HT1080 (cell line): ENCODE measurements at regions not wholly inside any gene's neighbourhood (a gene's known extent, or its start where the extent isn't known, plus 50 kb on each side); places are given as distances from the start of the nearest gene placed in this dataset.
A peak's percentile ranks its signal among the peaks of the same experiment; 100 is the strongest.
"Not testable (repeated sequence)": the region's sequence is repeated elsewhere in the genome, so short reads cannot be mapped to it uniquely, and the experiment has no call there.

Experiments
- DNase-seq: peaks from one replicate; pipeline ENCODE4 v3.0.0-alpha.2; 2015; ENCODE audit warnings: low read depth

DNA sequence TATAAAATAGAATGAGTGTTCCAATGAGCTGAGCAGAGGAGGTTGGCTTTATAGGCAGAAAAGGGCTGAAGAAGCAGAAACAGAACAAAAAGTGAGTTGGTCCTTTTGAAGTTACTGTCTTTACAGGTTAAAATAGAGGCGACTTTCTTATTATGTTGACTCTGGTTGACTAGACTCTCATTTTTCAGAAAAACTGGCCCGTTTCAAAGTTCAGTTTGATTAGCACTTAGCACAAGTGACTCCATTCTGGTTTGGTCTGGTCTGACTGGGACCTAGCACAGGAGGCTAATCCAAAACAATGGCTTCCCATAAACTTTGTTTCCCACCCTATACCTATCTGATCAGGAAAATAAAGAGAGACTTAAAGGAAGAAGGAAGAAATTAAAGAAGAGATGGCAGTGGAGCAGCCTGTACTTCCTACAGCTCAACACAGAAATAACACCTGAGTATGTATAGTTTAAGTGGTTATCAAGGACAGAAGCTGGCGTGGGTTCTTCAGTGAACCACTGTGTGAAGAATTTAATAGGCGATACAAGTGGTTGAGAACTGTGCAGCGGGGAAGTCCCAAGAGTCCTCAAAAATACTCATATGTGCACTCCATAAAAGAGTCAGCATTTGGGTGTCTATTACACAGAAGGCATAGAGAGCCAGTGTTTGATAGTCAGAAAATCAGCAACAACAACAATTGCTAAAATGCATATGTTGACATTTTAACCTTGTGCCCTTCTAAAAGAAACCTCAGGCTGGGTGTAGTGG, 554.8 kb upstream of the HTR2C start:
- no peak for DNase-seq

DNA sequence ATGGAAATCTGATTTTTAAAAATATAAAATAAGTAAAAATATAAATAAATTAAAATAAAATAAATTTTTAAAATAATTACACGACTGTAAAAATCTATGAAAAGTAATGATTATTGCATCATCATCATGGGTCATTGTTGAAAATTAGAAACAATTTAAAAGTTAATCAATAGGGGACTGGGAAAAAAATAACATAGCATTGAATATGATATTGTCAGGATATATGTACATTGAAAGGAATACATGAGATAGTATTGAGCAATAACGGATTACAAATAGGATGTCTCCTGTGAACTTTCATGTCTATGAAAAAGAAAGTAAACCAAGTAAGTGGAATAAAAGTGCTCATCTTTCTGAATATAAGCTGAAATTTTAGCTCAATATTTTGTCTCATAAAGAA, 566.8 kb upstream of the HTR2C start:
- DNase-seq = no peak

- DNase-seq = no peak
These were observed 567.9 kb upstream of the HTR2C start for GRCh38 chrX:114015966-114016365.

DNA sequence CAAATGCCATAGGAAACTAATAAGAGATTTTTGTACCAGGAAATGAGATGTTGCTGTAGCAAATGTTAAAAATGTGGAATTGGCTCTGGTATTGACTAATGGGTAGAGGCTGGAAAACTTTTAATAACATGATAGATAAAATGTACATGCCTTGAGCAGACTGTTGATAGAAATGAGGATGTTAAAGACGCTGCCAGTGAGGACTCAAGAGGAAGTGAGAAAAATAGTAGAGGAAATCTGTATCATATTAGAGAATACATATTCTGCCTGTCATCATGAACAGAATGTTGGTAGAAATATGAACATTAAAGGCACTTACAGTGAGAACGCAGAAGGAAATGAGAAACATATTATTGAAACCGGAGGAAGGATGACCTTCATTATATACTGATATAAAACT, 577.2 kb upstream of the HTR2C start:
- DNase-seq = no peak

DNA sequence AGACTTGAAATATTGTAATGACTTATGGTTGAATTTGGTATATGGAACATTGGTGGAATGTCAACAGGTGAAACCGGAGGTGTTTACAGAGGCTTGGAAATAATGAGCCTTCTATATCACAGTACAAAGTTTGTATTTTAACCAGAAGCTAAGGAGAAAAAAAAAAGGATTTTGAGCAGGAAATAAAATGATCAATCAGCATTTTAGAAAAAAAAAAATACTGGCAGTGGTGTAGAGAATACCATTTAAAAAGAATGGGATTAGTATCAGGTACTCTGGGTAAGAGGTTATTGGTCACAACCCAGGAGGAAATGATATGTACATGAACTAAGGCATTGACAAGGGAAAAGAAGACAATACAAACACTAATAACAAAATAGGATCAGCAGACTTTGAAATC, 587.1 kb upstream of the HTR2C start:
- DNase-seq = no peak

GRCh38 chrX:113991720-113992119, 592.2 kb upstream of the HTR2C start:
- DNase-seq = not testable (repeated sequence)

- DNase-seq = not testable (repeated sequence)
These were observed 593.2 kb upstream of the HTR2C start for GRCh38 chrX:113990669-113991068.

DNA sequence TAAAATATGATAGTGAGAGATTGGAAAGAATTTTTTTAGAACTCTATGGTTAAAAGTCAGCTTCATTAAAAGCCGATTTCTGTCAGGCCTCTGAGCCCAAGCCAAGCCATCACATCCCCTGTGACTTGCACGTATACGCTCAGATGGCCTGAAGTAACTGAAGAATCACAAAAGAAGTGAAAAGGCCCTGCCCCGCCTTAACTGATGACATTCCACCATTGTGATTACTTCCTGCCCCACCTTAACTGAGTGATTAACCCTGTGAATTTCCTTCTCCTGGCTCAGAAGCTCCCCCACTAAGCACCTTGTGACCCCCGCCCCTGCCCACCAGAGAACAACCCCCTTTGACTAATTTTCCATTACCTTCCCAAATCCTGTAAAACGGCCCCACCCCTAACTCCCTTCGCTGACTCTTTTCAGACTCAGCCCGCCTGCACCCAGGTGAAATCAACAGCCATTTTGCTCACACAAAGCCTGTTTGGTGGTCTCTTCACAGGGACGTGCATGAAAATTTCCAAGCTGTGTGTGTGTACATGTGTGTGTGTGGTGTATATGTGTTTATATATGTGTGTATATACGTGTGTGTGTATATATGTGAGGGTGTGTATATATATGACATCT, 595.5 kb upstream of the HTR2C start:
- DNase-seq = not testable (repeated sequence)

- no peak for DNase-seq
These were observed 597.5 kb upstream of the HTR2C start for GRCh38 chrX:113986427-113986826.

GRCh38 chrX:113982766-113983165, 601.1 kb upstream of the HTR2C start:
- no peak for DNase-seq

DNA sequence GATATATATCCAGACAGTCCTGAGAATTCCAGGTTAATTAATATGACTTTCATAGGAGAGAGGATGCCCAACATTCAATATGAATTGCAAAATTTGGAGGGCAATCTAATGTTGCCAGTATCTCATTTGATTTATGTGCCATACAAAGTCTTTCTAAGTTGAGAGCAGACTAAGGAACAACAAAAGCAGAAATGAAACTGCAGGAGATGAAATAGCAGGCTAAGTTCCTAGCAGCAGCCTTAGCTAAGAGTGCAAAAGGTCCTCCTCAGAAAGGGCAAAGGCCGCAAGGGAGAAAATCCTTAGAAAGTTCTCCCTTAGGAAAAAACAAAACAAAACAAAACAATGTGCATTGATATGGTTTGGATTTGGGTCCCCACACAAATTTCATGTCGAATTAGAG, 602.9 kb upstream of the HTR2C start:
- no peak for DNase-seq

GRCh38 chrX:113977887-113978286, 606.0 kb upstream of the HTR2C start:
- DNase-seq = no peak

DNA sequence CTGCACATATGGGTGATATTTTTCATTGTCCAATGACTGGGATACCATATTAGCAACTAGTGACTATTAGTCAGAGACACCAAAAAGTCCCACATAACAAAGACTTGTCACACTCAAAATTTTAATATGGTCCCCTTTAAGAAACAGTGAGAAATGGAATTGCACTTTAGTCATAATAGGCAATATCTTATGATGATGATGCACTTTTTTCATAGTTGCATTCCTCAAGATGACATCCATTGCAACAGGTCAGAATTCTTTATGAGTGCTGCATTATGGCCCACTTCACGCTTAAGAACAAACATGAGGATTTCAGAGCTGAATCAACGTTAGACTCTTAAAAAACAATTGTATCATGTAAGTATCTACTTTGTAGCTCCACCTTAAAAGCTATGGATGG, 608.4 kb upstream of the HTR2C start:
- DNase-seq = no peak

DNA sequence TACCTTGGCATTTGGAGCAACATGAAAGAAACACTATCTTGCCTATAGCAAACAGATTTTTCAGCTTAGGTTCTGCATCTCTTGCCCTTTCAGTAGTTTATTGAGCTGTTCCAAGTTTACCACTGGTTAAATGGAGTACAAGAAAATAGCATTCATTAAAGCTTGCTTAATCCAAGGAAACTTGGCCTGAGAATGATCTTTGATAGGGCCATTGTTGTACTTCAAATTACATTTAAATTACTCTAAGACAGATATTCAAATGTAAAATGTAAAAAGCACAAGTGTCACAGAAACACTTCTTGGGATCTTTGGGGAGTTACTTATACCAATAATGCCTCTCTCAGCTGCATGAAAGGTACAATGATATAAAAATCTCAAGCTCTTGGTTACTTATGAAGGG, 609.0 kb upstream of the HTR2C start:
- DNase-seq = no peak

- no peak for DNase-seq
These were observed 610.2 kb upstream of the HTR2C start for GRCh38 chrX:113973706-113974105.

- DNase-seq = no peak
These were observed 617.1 kb upstream of the HTR2C start for GRCh38 chrX:113966791-113967190.

- no peak for DNase-seq
These were observed 621.5 kb upstream of the HTR2C start for GRCh38 chrX:113962343-113962742.

- DNase-seq = peak; percentile 0
These were observed 623.8 kb upstream of the HTR2C start for GRCh38 chrX:113959912-113960626.

- no peak for DNase-seq
These were observed 627.0 kb upstream of the HTR2C start for GRCh38 chrX:113956936-113957335.

DNA sequence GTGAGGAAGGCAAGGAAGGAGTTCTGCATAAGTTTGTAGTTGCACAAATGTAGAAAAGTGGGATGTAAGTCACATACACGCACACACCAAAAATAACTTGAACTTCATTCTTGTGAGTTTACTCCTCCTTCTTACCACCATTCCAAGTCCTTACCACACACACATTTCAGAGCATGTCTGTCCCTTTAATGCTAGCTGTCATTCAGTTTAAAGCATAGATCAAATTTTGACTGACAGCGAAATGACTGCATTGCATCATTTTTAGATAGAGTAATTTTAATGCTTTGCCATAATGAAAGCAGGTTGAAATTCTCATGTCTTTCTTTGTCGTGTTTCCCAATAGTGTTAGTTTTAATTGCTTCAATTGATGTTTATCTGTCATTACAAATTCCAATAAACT, 629.6 kb upstream of the HTR2C start:
- DNase-seq = no peak

DNA sequence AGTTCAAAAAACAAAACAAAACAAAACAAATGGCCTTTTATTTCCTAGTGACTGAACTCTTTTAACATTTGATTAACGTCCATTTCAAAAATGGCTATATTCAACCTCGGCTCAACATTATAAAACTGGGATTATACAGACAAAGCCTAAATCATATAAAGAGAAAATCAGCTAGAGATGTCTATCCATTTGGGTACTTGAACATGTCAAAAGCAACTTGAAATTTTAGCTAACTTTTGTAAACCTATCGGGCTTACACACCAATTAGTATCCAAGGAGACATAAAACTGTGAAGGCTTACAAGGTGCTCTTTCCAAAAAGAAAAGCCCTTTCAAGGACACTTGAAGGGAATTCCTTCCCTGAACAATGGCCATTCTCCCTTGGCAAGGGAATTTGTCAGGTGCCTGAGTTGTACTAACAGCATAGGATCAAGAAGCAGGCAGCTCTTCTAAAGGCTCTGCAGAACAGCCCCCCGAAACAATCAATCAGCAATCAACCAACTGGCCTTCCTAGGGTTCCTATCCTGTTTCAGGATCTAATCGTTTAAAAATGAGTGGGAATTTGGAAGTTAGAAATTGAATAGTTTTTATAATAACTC, 633.7 kb upstream of the HTR2C start:
- DNase-seq = no peak

DNA sequence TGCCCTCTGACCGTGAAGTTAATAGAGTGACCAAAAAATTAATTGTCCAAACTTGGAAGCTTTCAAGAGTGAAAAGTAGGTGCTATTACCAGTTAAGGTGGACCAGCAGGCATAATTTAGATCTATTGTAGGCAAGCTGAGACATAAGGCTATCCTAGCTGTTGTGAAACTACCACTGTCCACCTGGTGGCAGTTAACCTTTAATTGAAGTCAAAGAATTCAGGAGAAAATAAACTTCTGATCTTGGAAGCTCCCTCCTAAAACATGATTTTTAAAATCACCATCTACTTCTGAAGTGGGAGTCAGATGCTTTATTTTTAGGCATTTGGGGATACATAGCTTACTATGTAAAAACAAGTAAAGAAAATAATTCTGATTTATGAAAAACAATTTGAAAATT, 636.3 kb upstream of the HTR2C start:
- no peak for DNase-seq
